ENCODE measurements at regions not wholly inside any gene's neighbourhood (a gene's known extent, or its start where the extent isn't known, plus 50 kb on each side); places are given as distances from the start of the nearest gene placed in this dataset.
"Not testable (repeated sequence)": the region's sequence is repeated elsewhere in the genome, so short reads cannot be mapped to it uniquely, and the experiment has no call there.

- intact Hi-C loops (cut with micrococcal nuclease), result no loop called here
- H3K36me3 ChIP-seq, result no peaks in the 10 kb centered on the region
- DNase-seq, result no peak
- H3K27me3 ChIP-seq (ENCODE audit: low read depth), result peaks cover 51% of the 10 kb centered on the region
- no peak for TF ChIP-seq CTCF (IDR thresholded peaks at IDR 0.05; ENCODE audit: borderline replicate concordance)
- H3K9me3 ChIP-seq (replicated peaks), result no peaks in the 10 kb centered on the region
- H3K4me3 ChIP-seq, result no peak overlapping the region
- no peaks in the 10 kb centered on the region for H3K4me1 ChIP-seq
- H3K27ac ChIP-seq (replicated peaks), result no peak overlapping the region
Measured at GRCh38 chr7:68074242-68074641, 1077.6 kb downstream of the TYW1 start.

GRCh38 chr7:68078157-68078710, 1081.6 kb downstream of the TYW1 start:
- H3K4me1 ChIP-seq, result no peaks in the 10 kb centered on the region
- no peak for DNase-seq
- no peaks in the 10 kb centered on the region for H3K36me3 ChIP-seq
- intact Hi-C loops (cut with micrococcal nuclease), result no loop called here
- peaks cover 20% of the 10 kb centered on the region for H3K9me3 ChIP-seq (replicated peaks)
- TF ChIP-seq CTCF (IDR thresholded peaks at IDR 0.05; ENCODE audit: borderline replicate concordance), result no peak
- H3K4me3 ChIP-seq, result no peak overlapping the region
- peaks cover 33% of the 10 kb centered on the region for H3K27me3 ChIP-seq (ENCODE audit: low read depth)
- H3K27ac ChIP-seq (replicated peaks), result no peak overlapping the region

GRCh38 chr7:68082066-68082960, 1085.7 kb downstream of the TYW1 start:
- Histone ChIP-seq H3K9me3 (replicated peaks) (peaks cover 23% of the 10 kb centered on the region), H3K27me3 (ENCODE audit: low read depth) (peaks cover 21% of the 10 kb centered on the region)
- DNase-seq; H3K4me1 ChIP-seq; H3K36me3 ChIP-seq; intact Hi-C loops (cut with micrococcal nuclease); H3K4me3 ChIP-seq; H3K27ac ChIP-seq (replicated peaks): not testable (repeated sequence)

- H3K36me3 ChIP-seq; H3K4me1 ChIP-seq; DNase-seq; H3K4me3 ChIP-seq; H3K27ac ChIP-seq (replicated peaks); intact Hi-C loops (cut with micrococcal nuclease): not testable (repeated sequence)
- Histone ChIP-seq H3K9me3 (replicated peaks) (peaks cover 23% of the 10 kb centered on the region), H3K27me3 (ENCODE audit: low read depth) (peaks cover 22% of the 10 kb centered on the region)
Measured at GRCh38 chr7:68082961-68083657, 1086.5 kb downstream of the TYW1 start.

- H3K4me3 ChIP-seq, result no peak overlapping the region
- DNase-seq, result no peak
Measured at GRCh38 chr7:68087401-68087800, 1090.8 kb downstream of the TYW1 start.

More at GRCh38 chr7:68087401-68087800, 1090.8 kb downstream of the TYW1 start:
- H3K36me3 ChIP-seq, result no peaks in the 10 kb centered on the region
- peaks cover 17% of the 10 kb centered on the region for H3K9me3 ChIP-seq (replicated peaks)
- TF ChIP-seq CTCF (IDR thresholded peaks at IDR 0.05; ENCODE audit: borderline replicate concordance), result no peak
- no peak overlapping the region for H3K27ac ChIP-seq (replicated peaks)
- intact Hi-C loops (cut with micrococcal nuclease), result no loop called here
- H3K27me3 ChIP-seq (ENCODE audit: low read depth), result peaks cover 15% of the 10 kb centered on the region
- no peaks in the 10 kb centered on the region for H3K4me1 ChIP-seq
